GM06990 (cell line): ENCODE measurements at regions not wholly inside any gene's neighbourhood (a gene's known extent, or its start where the extent isn't known, plus 50 kb on each side); places are given as distances from the start of the nearest gene placed in this dataset.
"Not testable (repeated sequence)": the region's sequence is repeated elsewhere in the genome, so short reads cannot be mapped to it uniquely, and the experiment has no call there.

ENCODE experiments used
- DNase-seq: peaks from one replicate; pipeline ENCODE4 v3.0.0-alpha.2; 2011; ENCODE audit not compliant: insufficient read length; ENCODE audit errors: extremely low read depth
- H3K27me3 ChIP-seq: replicated peaks from 2 replicates; pipeline ENCODE4 v1.6.0; 2011; ENCODE audit warnings: low read length; ENCODE audit not compliant: control insufficient read depth, insufficient read depth
- H3K36me3 ChIP-seq: 2 replicates; pipeline ENCODE4 v1.5.1; 2011; ENCODE audit warnings: low read length; ENCODE audit not compliant: control insufficient read depth, insufficient read depth
- H3K4me3 ChIP-seq: replicated peaks from 2 replicates; pipeline ENCODE4 v1.5.1; 2011; ENCODE audit warnings: low read depth, mild to moderate bottlenecking, control low read depth, low read length
- TF ChIP-seq, protein P1 (sequence below): IDR thresholded peaks from 2 replicates; pipeline ENCODE4 v1.5.1; 2011; ENCODE audit warnings: low read length, control low read depth, mild to moderate bottlenecking, inconsistent platforms; ENCODE audit not compliant: insufficient read depth, poor library complexity, severe bottlenecking

DNA sequence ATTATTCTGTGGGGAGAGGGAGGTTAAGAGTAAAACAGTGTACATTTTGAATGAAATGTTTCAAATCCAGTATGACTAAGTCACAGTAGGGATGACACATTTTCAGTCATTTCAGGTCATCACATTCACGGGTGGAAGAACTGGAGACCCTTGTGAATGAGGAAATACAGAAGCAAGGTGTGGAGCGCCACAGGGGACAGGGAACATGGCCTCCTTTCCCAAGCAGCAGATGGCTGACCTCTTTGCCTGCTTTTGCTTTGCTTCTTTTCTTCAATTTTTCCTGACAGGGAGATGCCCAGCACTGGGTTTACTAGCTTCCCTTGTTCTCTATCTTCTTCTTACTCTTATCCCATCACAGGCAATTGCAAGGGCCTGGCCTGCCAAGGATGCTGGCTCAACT is 278.9 kb upstream of the DLGAP1 start:
- Histone ChIP-seq H3K36me3 (no peaks in the 10 kb centered on the region), H3K4me3 (no peak overlapping the region), H3K27me3 (no peaks in the 10 kb centered on the region)
- TF ChIP-seq, protein P1, sequence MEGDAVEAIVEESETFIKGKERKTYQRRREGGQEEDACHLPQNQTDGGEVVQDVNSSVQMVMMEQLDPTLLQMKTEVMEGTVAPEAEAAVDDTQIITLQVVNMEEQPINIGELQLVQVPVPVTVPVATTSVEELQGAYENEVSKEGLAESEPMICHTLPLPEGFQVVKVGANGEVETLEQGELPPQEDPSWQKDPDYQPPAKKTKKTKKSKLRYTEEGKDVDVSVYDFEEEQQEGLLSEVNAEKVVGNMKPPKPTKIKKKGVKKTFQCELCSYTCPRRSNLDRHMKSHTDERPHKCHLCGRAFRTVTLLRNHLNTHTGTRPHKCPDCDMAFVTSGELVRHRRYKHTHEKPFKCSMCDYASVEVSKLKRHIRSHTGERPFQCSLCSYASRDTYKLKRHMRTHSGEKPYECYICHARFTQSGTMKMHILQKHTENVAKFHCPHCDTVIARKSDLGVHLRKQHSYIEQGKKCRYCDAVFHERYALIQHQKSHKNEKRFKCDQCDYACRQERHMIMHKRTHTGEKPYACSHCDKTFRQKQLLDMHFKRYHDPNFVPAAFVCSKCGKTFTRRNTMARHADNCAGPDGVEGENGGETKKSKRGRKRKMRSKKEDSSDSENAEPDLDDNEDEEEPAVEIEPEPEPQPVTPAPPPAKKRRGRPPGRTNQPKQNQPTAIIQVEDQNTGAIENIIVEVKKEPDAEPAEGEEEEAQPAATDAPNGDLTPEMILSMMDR = no peak
- no peak for DNase-seq

GRCh38 chr18:4721545-4721944 is 266.4 kb upstream of the DLGAP1 start:
- TF ChIP-seq, protein P1 = no peak
- Histone ChIP-seq H3K36me3 (no peaks in the 10 kb centered on the region), H3K27me3 (no peaks in the 10 kb centered on the region), H3K4me3 (no peak overlapping the region)
- no peak for DNase-seq

DNA sequence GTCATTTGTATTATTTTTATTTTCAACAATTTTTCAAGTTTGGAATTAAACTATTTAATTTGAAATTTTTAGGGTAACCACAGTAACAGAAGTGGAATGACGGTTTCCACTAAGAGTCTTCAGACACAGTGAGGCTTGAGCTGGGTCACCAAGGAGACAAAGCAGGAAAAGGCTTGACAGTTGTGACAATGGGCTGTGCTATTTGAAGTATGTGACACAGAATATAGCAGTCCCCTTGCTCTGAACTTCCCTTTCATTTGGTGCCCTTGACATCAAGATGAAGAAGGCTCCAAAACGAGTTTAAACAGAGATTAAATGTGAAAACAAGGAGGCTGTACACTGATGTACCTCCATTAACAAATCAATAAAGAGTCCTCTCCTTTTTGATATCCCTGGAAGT is 265.4 kb upstream of the DLGAP1 start:
- no peak for DNase-seq
- Histone ChIP-seq H3K4me3 (no peak overlapping the region), H3K36me3 (no peaks in the 10 kb centered on the region), H3K27me3 (no peaks in the 10 kb centered on the region)
- TF ChIP-seq, protein P1 = no peak

- Histone ChIP-seq H3K27me3 (no peaks in the 10 kb centered on the region), H3K4me3 (no peak overlapping the region), H3K36me3 (no peaks in the 10 kb centered on the region)
- TF ChIP-seq, protein P1 = no peak
- no peak for DNase-seq
Measured at GRCh38 chr18:4705894-4706293, 250.8 kb upstream of the DLGAP1 start.

- no peaks in the 10 kb centered on the region for H3K27me3 ChIP-seq
- no peak for DNase-seq
Measured at GRCh38 chr18:4704781-4705180, 249.7 kb upstream of the DLGAP1 start.

GRCh38 chr18:4691836-4692235 is 236.7 kb upstream of the DLGAP1 start:
- DNase-seq = no peak
- Histone ChIP-seq H3K4me3 (no peak overlapping the region), H3K36me3 (no peaks in the 10 kb centered on the region), H3K27me3 (no peaks in the 10 kb centered on the region)
- TF ChIP-seq, protein P1 = no peak

More at GRCh38 chr18:4704781-4705180, 249.7 kb upstream of the DLGAP1 start:
- no peak overlapping the region for H3K4me3 ChIP-seq
- H3K36me3 ChIP-seq = no peaks in the 10 kb centered on the region
- TF ChIP-seq, protein P1 = no peak

GRCh38 chr18:4678685-4679084 is 223.6 kb upstream of the DLGAP1 start:
- not testable (repeated sequence) for H3K27me3 ChIP-seq, H3K4me3 ChIP-seq, H3K36me3 ChIP-seq, DNase-seq
